Central memory CD8-positive, alpha-beta T cell (primary cell): ENCODE measurements at regions not wholly inside any gene's neighbourhood (a gene's known extent, or its start where the extent isn't known, plus 50 kb on each side); places are given as distances from the start of the nearest gene placed in this dataset.
"Not testable (repeated sequence)": the region's sequence is repeated elsewhere in the genome, so short reads cannot be mapped to it uniquely, and the experiment has no call there.

Experiments used
- ATAC-seq: fragments of 150-1000 bp; cut with Tn5 transposase; replicated peaks from 2 replicates; pipeline ENCODE4 v1.10.0; 2022; ENCODE audit warnings: mild to moderate bottlenecking, moderate FRiP score, moderate number of reproducible peaks; ENCODE audit not compliant: poor library complexity, severe bottlenecking; ENCODE audit errors: extremely low read depth
- DNase-seq, 2 donors: peaks; one replicate each; pipeline ENCODE4 v3.0.0; 2021; ENCODE audit warnings: low spot score in 2 of 2
- H3K27ac Mint-ChIP-seq: one replicate; pipeline ENCODE4 v1.8.0; 2022; ENCODE audit warnings: low read depth, mild to moderate bottlenecking, moderate library complexity, mixed read lengths
- H3K27me3 Mint-ChIP-seq: one replicate; pipeline ENCODE4 v1.8.0; 2022; ENCODE audit warnings: mixed read lengths
- H3K36me3 Mint-ChIP-seq: one replicate; pipeline ENCODE4 v1.8.0; 2022; ENCODE audit warnings: mild to moderate bottlenecking, moderate library complexity, mixed read lengths; ENCODE audit not compliant: insufficient read depth
- H3K4me1 Mint-ChIP-seq: one replicate; pipeline ENCODE4 v1.8.0; 2022; ENCODE audit warnings: mixed read lengths
- H3K4me3 Mint-ChIP-seq: one replicate; pipeline ENCODE4 v1.8.0; 2022; ENCODE audit warnings: mild to moderate bottlenecking, moderate library complexity, mixed read lengths
- H3K9me3 Mint-ChIP-seq: one replicate; pipeline ENCODE4 v1.8.0; 2022; ENCODE audit warnings: mixed read lengths

GRCh38 chrX:1016926-1017325 lies 195.5 kb downstream of the CRLF2 start:
- H3K4me3 Mint-ChIP-seq, H3K27me3 Mint-ChIP-seq, H3K4me1 Mint-ChIP-seq, DNase-seq, H3K27ac Mint-ChIP-seq, ATAC-seq, H3K36me3 Mint-ChIP-seq, H3K9me3 Mint-ChIP-seq: not testable (repeated sequence)

GRCh38 chrX:1016281-1016680 lies 196.2 kb downstream of the CRLF2 start:
- not testable (repeated sequence) for ATAC-seq, H3K27ac Mint-ChIP-seq, H3K36me3 Mint-ChIP-seq

GRCh38 chrX:1012678-1013300 lies 199.7 kb downstream of the CRLF2 start:
- Mint-ChIP-seq H3K4me1 (no peaks in the 10 kb centered on the region), H3K36me3 (peaks cover 9% of the 10 kb centered on the region), H3K4me3 (no peak overlapping the region), H3K9me3 (peaks cover 5% of the 10 kb centered on the region), H3K27ac (no peak overlapping the region), H3K27me3 (no peaks in the 10 kb centered on the region)
- ATAC-seq (no peak), DNase-seq (no peak)

More at GRCh38 chrX:1016281-1016680, 196.2 kb downstream of the CRLF2 start:
- not testable (repeated sequence) for H3K9me3 Mint-ChIP-seq, H3K4me1 Mint-ChIP-seq, H3K27me3 Mint-ChIP-seq, H3K4me3 Mint-ChIP-seq, DNase-seq

- ATAC-seq (no peak), DNase-seq (no peak)
- Mint-ChIP-seq H3K4me3 (no peak overlapping the region), H3K27me3 (no peaks in the 10 kb centered on the region), H3K4me1 (no peaks in the 10 kb centered on the region), H3K9me3 (peaks cover 5% of the 10 kb centered on the region), H3K36me3 (peaks cover 9% of the 10 kb centered on the region), H3K27ac (no peak overlapping the region)
Measured at GRCh38 chrX:1011691-1012283, 200.7 kb downstream of the CRLF2 start.

- Mint-ChIP-seq H3K4me1 (no peaks in the 10 kb centered on the region), H3K36me3 (peaks cover 6% of the 10 kb centered on the region), H3K27ac (no peak overlapping the region), H3K9me3 (peaks cover 5% of the 10 kb centered on the region), H3K4me3 (no peak overlapping the region), H3K27me3 (no peaks in the 10 kb centered on the region)
- DNase-seq (no peak), ATAC-seq (no peak)
Measured at GRCh38 chrX:1009771-1010170, 202.7 kb downstream of the CRLF2 start.

- H3K36me3 Mint-ChIP-seq: peaks cover 2% of the 10 kb centered on the region
- ATAC-seq: no peak
- no peaks in the 10 kb centered on the region for H3K27me3 Mint-ChIP-seq
Measured at GRCh38 chrX:1006156-1006730, 206.2 kb downstream of the CRLF2 start.

GRCh38 chrX:1002611-1003010 lies 209.8 kb downstream of the CRLF2 start:
- Mint-ChIP-seq H3K27me3 (no peaks in the 10 kb centered on the region), H3K27ac (no peak overlapping the region), H3K9me3 (no peaks in the 10 kb centered on the region), H3K4me1 (no peaks in the 10 kb centered on the region), H3K4me3 (no peak overlapping the region), H3K36me3 (no peaks in the 10 kb centered on the region)
- ATAC-seq: no peak
- DNase-seq: no peak

More at GRCh38 chrX:1006156-1006730, 206.2 kb downstream of the CRLF2 start:
- Mint-ChIP-seq H3K27ac (no peak overlapping the region), H3K4me3 (no peak overlapping the region), H3K4me1 (no peaks in the 10 kb centered on the region), H3K9me3 (no peaks in the 10 kb centered on the region)
- no peak for DNase-seq

GRCh38 chrX:997631-998137 lies 214.8 kb downstream of the CRLF2 start:
- no peak overlapping the region for H3K27ac Mint-ChIP-seq
- H3K36me3 Mint-ChIP-seq: no peaks in the 10 kb centered on the region
- H3K4me3 Mint-ChIP-seq: no peak overlapping the region
- ATAC-seq: no peak
- H3K4me1 Mint-ChIP-seq: no peaks in the 10 kb centered on the region
- H3K27me3 Mint-ChIP-seq: no peaks in the 10 kb centered on the region
- DNase-seq: no peak
- H3K9me3 Mint-ChIP-seq: peaks cover 3% of the 10 kb centered on the region

GRCh38 chrX:994780-995179 lies 217.7 kb downstream of the CRLF2 start:
- H3K9me3 Mint-ChIP-seq: peaks cover 19% of the 10 kb centered on the region
- DNase-seq (no peak), ATAC-seq (no peak)
- H3K36me3 Mint-ChIP-seq: peaks cover 15% of the 10 kb centered on the region
- H3K4me1 Mint-ChIP-seq: peaks cover 11% of the 10 kb centered on the region
- H3K27me3 Mint-ChIP-seq: no peaks in the 10 kb centered on the region
- no peak overlapping the region for H3K27ac Mint-ChIP-seq
- H3K4me3 Mint-ChIP-seq: no peak overlapping the region

- H3K27ac Mint-ChIP-seq: peak overlapping the region; percentile 88
- no peaks in the 10 kb centered on the region for H3K27me3 Mint-ChIP-seq
- peaks cover 11% of the 10 kb centered on the region for H3K4me1 Mint-ChIP-seq
- H3K9me3 Mint-ChIP-seq: peaks cover 19% of the 10 kb centered on the region
- peak in 1 of 2 donors; percentile 65 for DNase-seq
- peak; percentile 94 for ATAC-seq
- peaks cover 20% of the 10 kb centered on the region for H3K36me3 Mint-ChIP-seq
- peak overlapping the region; percentile 45 for H3K4me3 Mint-ChIP-seq
Measured at GRCh38 chrX:989959-990510, 222.4 kb downstream of the CRLF2 start.

- not testable (repeated sequence) for H3K27ac Mint-ChIP-seq, ATAC-seq, DNase-seq, H3K27me3 Mint-ChIP-seq, H3K4me3 Mint-ChIP-seq
- Mint-ChIP-seq H3K4me1 (peaks cover 11% of the 10 kb centered on the region), H3K9me3 (peaks cover 25% of the 10 kb centered on the region), H3K36me3 (peaks cover 20% of the 10 kb centered on the region)
Measured at GRCh38 chrX:988530-988929, 223.9 kb downstream of the CRLF2 start.

- H3K27ac Mint-ChIP-seq: no peak overlapping the region
- peaks cover 33% of the 10 kb centered on the region for H3K27me3 Mint-ChIP-seq
- H3K4me3 Mint-ChIP-seq: no peak overlapping the region
- peaks cover 17% of the 10 kb centered on the region for H3K4me1 Mint-ChIP-seq
- DNase-seq (no peak), ATAC-seq (no peak)
- H3K36me3 Mint-ChIP-seq: peaks cover 4% of the 10 kb centered on the region
- H3K9me3 Mint-ChIP-seq: peaks cover 19% of the 10 kb centered on the region
Measured at GRCh38 chrX:981791-982626, 230.4 kb downstream of the CRLF2 start.
